ENCODE measurements at regions not wholly inside any gene's neighbourhood (a gene's known extent, or its start where the extent isn't known, plus 50 kb on each side); places are given as distances from the start of the nearest gene placed in this dataset.
"Not testable (repeated sequence)": the region's sequence is repeated elsewhere in the genome, so short reads cannot be mapped to it uniquely, and the experiment has no call there.

DNA sequence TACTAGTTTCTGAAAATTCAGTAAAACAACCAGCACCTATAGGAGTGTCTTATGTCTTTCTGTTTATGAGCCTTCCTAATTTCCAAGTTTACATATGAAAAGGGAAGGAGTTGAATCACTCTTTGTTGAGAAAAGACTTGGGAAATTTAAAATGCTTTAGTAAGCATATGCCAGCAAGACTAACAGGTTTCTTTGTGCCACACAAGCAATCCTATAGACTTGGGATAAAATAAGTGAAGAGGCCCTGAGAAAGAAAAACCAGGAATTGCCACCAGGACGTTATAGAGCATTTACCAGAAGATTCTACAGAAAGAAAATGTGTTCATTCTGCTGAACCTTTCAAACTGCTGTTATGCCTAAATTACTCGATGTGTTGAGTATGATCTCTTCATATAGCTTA, 1099.1 kb downstream of the EPHA3 start:
- DNase-seq (ENCODE audit: low spot score): not testable (repeated sequence)

DNA sequence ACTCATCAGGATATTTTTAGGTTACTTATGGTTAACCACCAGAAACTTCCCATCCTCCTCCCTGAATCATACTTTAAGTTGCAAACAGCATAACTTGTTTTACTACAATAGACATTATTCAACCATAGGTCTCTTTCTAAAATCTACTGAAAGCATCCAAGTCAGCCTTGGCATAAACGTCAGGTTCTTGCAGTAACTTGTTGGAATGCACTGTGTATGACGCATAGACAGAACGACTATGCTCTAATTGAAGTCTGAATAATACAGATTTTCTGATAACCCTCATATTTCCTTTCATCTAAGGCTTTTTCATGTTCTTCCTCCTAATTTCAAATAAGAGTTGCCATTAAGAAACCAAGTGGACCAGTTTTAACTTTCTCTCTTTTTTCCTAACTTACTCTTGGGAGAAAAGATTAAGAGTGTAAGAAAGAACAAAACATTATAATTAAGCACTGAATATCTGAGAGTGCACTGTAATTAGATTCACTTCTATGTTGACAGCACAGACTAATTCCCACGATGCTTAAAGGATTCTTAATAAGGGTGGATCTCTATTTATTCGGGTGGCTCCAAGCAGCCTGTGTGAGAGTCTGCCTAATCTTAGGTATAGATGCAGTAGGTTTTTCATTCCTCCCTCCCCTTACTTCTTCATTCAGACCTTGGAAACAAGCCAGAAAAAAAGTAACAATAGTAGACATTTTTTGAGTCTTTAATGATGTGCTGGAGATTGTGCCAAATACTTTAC, 1100.1 kb downstream of the EPHA3 start:
- not testable (repeated sequence) for DNase-seq (ENCODE audit: low spot score)

DNA sequence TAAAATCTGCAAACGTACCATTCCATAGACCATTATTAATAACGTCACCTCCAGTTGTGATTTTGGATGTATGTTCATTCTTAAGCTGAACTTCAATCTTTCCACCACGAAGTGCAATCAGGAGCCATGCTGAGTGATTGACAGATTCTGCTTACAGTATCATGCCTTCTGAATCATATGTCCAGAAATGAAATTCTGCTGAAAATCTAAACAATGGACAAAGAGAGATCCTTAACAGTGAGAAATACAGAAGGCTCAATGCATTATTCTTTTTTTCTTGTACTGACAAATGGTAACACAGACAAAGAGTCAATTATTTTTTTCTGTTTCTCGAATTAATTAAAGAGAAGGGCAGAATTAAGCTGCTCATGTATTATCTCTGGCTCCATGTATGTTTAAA, 1114.5 kb downstream of the EPHA3 start:
- DNase-seq (ENCODE audit: low spot score): no peak

DNA sequence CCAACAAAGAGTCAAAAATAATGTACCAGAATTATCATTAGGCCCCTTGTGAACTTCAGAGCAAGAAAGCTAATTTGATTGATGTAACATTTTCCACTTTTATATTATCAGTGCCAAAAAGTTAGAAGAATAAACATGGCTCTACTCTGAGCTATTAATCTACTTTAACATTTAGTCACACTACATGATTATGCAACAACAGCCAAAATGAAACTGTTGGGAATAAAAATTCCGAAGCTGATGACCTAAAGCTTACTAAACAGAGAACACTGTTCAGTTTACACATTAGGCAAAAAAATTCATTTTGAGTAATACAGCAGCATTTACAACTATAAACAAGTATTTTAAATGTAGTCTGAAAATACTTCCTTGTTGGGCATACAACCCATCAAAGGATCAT, 1134.1 kb downstream of the EPHA3 start:
- DNase-seq (ENCODE audit: low spot score): no peak

DNA sequence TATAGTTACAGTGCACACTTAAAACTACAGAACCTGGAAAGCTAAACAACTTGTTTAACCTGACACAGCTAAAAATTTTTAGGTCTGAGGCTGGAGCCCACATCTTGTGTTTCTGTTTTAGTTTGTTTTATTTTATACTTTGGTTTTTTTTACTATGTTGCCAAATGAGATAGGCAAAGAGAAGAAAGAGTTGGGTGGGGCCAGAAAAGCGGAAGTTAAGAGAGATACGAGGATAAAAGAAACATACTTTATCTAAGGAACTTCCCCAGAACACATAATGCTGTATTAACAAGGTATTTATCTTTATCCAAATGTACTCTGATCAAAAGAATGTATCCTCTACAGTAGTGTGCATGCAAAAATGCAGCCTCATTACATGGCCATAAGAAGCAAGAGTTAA, 1145.7 kb downstream of the EPHA3 start:
- DNase-seq (ENCODE audit: low spot score): no peak

DNA sequence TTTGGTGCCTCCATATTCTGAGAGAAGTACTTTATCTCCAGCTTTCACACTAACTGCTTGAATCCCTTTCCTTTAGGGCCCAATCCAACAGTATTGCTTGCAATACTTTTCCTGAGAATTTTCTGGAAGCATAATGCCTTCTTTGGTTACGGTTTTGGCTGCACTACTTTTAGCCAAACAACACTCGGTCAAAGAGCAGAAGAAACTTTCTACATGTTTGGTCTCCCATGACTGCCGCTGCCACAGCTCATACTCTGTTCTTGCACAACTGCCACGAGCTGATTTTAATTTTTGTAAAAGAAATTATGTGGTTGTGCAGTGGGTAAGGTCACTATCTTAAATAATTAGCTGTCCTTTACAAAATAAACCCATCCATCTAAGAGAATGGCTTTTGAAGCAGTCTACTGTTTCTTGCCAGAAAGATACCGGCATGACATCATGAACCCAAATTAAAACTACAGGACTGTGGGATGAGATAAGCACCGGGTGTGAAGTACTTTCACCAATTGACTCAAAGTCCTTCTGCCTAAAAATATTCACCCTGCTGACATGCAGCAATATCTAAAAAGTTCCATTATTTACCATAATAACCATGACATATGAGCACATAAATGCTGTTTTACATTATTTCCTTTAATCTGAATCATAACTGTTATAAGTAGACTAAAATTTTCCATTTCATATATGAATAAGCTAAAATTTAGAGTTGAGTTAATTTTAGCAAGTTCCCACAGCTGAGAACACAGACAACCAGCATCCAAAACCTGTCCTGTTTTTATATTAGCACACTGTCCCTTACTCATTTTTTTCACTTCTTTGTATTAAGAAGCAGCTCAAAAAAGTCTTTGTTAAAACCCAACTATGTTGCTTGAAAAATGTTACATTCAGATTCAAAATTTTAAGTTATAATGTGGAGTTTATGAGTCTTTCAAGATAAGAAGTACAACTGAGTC, 1154.3 kb downstream of the EPHA3 start:
- no peak for DNase-seq (ENCODE audit: low spot score)
